GM12892 (cell line): ENCODE measurements at regions not wholly inside any gene's neighbourhood (a gene's known extent, or its start where the extent isn't known, plus 50 kb on each side); places are given as distances from the start of the nearest gene placed in this dataset.

Experiments used
- DNase-seq: peaks from one replicate; pipeline ENCODE4 v3.0.0; 2011; ENCODE audit not compliant: insufficient read length
- FAIRE-seq: peaks from 2 replicates; lab custom pipeline; 2011; peaks lifted over from hg19 to GRCh38; lab: Jason Lieb, UNC
- POLR2A ChIP-seq: IDR thresholded peaks from 2 replicates; pipeline ENCODE4 v1.6.1; 2011; ENCODE audit warnings: low read depth, low read length, control low read depth
- POLR2AphosphoS5 ChIP-seq: IDR thresholded peaks from 2 replicates; pipeline ENCODE4 v1.6.1; 2011; ENCODE audit warnings: low read depth, low read length, control low read depth
- TAF1 ChIP-seq: IDR thresholded peaks from 2 replicates; pipeline ENCODE4 v1.6.1; 2011; ENCODE audit warnings: low read depth, mild to moderate bottlenecking, control low read depth, low read length, borderline replicate concordance

DNA sequence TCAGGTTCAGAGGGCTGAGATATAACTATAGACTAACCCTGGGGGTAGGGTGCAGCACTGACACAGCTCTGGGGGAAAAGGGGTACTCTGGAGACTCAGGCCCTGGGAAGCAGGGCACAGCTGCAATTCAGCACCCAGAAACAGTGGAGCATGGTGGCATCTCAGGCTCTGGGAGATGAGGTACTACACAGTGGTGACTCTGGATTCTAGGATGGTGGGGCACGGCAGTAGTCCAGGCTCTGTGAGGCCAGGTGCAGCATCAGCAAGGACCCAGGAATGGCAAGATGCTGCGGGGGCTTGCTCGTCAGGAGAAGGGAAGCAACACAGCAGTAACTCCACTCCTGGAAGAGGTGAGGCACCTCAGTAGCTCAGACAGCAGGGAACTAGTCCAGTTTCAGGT lies 271.5 kb upstream of the MOCS1 start:
- TF ChIP-seq POLR2AphosphoS5: no peak
- no peak for DNase-seq
- no peak for FAIRE-seq

DNA sequence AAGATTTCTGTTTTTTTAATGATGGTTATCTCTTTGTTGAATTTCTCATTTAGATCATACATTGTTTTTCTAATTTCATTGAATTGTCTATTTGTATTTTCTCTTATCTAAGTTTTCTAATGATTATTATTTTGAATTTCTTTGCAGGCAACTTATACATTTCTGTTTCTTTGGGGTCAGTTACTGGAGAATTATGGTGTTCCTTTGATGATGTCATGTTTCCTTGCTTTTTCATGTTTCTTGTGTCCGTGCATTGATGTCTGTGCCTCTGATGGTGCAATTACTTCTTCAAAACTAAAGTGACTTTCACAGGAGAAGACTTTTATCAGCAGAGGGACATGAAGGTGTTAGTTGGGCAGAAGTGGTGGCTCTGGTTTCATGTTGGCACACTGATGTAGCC lies 270.7 kb upstream of the MOCS1 start:
- no peak for TF ChIP-seq POLR2AphosphoS5
- no peak for TF ChIP-seq POLR2A
- TF ChIP-seq TAF1: no peak
- no peak for FAIRE-seq

DNA sequence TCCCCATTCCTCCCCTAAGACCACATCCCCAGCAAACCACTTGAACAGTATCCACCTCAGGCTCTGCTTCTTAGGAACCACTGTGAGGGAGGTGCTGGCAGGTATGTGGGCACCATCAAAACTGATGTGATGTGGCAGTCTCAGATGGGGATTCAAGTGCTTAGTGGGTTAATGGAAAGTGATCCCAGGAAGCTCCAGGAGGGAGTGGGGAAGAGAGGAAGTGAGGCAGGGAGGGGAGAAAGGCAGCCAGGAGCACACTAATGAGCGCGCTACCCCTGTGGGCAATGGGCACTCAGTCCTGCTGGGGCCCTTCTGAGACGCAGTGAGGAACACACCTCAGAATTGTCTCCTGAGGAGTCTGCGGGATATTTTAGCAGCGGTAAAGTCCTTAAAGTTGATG lies 263.1 kb upstream of the MOCS1 start:
- no peak for FAIRE-seq
- no peak for TF ChIP-seq POLR2AphosphoS5
- no peak for TF ChIP-seq POLR2A
- no peak for TF ChIP-seq TAF1
- no peak for DNase-seq

More for the DNA sequence above, 270.7 kb upstream of the MOCS1 start:
- no peak for DNase-seq

DNA sequence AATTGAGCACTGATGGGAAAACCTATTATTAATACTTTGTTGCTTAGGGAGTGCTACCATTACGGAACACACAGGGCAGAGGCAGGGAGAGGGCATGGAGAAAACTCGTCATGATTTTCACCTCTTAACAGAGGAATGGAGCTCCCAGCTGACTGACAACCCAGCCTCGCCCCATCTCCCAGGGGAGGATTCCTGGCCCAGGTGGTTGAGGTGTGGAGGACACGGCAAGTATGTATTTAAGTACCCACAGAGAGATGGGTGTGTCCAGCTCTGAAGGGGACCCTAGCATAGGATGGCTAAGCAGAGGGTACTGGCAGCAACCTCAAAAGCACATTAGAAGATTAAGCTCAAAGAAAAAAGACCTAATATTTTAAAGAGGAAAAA lies 261.9 kb upstream of the MOCS1 start:
- DNase-seq (no peak), FAIRE-seq (no peak)
- TF ChIP-seq POLR2AphosphoS5: no peak
- no peak for TF ChIP-seq POLR2A

DNA sequence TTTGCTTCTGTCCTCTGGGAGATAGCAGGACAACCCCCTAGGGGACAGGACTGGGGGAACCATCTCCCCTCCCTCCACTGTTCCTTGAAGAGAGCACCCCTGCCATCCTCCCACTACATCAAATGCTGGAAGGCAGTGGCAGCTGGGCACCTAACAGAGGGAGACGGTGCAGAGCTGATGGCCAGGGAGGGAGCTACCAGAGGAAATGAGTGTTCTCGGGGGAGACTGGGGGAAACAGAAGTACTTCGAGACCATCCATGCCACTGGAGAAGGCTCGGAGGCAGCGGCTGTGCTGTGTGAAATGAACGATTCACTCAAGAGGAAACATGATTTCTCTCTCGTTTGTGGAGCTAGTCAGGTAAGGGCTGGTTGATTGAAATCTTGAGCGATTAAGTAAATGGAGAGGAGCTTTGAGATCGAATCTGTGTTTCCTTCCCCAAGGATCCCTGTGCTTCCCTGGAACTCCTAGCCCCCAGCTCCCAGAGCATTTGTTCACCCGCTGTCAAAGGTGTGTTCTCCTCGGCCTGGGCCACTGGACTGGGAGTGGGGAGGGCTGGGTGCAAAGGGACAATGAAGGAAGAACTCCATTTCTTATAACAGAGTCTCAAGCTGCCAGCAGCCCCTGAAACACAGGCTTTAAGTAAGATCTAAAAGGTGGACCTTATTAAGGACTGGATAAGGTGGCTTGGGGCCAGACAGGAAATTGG lies 261.3 kb upstream of the MOCS1 start:
- no peak for TF ChIP-seq TAF1
- DNase-seq (no peak), FAIRE-seq (no peak)

DNA sequence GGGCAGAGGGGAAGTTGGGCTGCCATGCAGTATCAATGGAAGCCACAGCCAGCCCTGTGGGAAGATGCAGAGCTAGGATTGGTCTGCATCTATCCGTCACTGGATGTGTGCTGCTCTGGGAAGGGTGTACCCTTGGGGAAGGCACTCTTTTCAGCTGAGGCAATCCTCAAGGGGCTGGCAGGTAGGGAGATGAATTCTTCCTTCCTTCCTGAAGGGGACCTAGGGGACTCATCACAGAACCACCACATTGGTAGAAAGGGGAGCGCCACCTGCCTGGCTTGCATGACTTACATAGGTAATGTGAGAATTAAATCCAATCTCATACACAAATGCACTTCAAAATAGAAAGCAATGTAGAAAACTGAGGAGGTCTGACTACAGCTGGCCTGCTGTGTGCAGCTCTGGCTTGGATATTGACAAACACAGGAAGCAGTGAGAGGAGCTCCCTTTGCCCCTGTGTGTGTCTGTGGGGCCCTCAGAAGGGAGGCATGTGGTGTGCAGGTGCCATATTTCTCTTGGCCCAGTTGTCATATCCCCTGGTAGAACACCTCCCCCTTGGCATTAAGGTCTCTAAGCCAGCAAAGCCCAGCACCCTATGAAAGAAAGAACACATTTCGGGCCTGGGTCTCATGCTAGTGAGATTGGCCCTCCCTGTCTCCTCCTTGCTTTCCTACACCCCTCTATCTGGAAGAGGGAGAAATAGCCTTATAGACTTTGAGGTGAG lies 260.3 kb upstream of the MOCS1 start:
- DNase-seq (no peak), FAIRE-seq (no peak)
- TF ChIP-seq POLR2A: no peak
- no peak for TF ChIP-seq TAF1

DNA sequence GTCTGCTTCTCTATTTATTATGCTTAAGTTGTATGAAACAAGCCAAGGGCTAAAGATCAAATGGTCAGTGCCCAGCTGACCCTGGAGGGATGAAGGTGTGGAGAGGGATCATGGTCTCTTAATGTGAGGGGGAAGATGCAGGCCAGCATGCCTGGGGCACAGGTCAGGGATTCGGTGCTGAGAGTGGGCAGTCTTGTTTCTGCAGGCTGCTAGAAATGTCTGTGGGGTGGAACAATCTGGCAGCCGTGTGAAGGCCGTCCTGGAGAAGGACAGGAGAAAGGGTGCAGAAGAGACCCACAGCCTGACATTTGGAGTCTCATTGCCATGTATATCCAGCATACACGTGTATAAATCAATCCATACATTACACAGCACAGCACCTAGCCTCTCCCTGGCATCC lies 258.3 kb upstream of the MOCS1 start:
- DNase-seq (no peak), FAIRE-seq (no peak)
- TF ChIP-seq TAF1: no peak
- no peak for TF ChIP-seq POLR2AphosphoS5
- no peak for TF ChIP-seq POLR2A

DNA sequence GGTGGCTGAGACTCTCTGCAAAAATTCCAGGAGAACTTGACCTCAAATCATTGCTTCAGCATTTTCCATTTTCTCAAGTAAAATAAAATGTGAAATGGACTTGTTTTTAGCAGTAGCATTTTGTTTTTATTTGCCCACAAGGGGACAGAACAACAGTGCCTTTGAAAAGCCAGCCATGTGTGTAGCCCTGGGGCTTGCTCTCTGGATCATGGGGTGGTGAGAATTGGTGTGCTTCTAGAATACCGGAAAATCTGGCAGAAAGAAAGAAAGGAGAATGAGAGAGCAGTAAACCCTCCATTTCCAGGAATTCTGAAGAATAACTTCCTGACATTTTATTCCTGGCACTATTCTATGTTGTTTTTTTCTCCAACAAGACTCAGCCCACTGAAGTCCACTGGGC lies 254.7 kb upstream of the MOCS1 start:
- DNase-seq (no peak), FAIRE-seq (no peak)
- TF ChIP-seq POLR2A (no peak), TAF1 (no peak), POLR2AphosphoS5 (no peak)

DNA sequence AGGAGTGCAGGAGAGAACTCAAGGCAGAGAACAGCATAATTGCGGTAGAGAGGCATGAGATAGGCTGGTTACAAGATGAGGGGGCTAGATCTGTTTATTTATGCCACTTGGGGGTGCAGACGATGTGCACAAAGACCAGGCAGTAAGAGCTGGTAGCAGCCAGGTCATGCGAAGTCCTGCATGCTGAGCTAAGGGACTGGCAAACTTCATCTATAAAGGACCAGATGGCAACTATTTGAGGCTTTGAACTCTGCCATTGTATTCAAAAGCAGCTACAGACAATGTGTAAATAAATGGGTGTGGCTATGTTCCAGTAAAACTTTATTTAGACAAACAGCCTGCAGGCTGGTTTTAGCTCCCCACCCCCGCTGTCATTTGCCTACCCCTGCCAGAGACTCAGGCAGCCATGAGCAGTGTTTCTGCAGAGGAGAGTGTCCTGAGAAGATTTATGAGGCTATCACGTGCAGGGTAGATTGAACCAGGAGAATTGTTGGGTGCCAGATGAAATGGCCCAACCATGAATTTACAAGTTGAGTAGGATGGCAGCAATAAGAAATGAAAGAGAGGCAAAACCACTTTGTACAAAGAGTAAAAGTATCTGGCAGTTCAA lies 253.4 kb upstream of the MOCS1 start:
- FAIRE-seq (no peak), DNase-seq (no peak)
- TF ChIP-seq POLR2A (no peak), POLR2AphosphoS5 (no peak), TAF1 (no peak)

DNA sequence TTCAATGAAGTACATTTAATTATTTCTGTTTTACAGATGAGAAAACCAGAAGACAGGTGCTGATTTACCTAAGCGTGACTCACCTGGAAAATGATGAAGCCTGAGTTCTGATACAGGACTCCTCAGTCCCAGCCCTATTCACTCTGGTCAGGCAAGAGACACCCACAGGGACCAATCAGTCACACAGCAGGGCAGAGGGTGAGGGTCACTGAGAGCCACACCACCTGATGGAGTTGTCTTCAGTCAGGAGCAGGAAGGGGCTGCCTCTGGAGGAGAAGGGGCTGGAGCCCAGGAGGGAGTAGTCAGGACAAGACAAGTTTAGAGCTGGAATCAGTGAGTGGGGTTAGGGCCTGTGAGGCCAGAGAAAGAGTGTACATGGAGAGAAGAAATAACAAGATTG lies 251.2 kb upstream of the MOCS1 start:
- no peak for DNase-seq
- FAIRE-seq: no peak
- TF ChIP-seq TAF1: no peak
- no peak for TF ChIP-seq POLR2AphosphoS5
- no peak for TF ChIP-seq POLR2A

DNA sequence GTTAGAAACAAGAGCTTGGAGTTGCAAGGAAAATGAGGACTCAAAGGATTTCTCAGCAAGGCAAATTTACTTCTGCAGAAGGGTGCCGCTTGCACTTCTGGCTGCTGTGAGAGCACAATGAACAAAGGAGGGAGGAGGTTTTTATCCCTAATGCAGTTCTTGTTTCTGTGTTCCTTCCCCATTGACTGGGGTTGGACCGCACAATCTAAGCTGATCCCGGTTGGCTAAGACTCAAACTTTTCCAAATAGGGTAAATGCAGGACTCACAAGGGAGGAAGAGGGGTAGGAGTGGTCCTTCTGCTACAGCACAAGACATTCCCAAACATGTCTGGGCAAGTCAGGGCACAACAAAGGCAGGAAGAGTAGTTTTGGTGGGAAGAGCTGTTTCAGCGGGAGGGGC lies 249.6 kb upstream of the MOCS1 start:
- no peak for TF ChIP-seq POLR2AphosphoS5
- no peak for TF ChIP-seq TAF1
- no peak for TF ChIP-seq POLR2A
- no peak for DNase-seq
- no peak for FAIRE-seq

DNA sequence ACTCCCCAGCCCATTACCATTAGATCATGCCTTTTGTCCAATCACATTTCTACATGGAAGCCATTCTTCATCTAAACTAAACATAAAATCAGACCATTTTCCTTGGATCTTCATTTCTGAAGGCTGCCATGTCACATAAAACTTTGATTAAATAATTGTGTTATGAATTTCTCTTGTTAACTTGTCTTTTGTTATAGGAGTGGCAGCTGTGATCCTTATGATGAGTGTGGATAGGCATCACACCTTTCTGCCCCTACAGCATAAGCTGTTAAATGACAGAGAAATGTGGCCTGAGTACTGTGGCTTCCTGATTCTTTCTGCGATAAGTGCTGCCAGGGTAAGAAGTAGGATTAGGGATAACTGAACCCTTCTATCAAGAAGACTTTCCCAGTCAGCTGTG lies 247.1 kb upstream of the MOCS1 start:
- no peak for DNase-seq
- no peak for TF ChIP-seq TAF1
- no peak for TF ChIP-seq POLR2AphosphoS5
- TF ChIP-seq POLR2A: no peak
- no peak for FAIRE-seq

DNA sequence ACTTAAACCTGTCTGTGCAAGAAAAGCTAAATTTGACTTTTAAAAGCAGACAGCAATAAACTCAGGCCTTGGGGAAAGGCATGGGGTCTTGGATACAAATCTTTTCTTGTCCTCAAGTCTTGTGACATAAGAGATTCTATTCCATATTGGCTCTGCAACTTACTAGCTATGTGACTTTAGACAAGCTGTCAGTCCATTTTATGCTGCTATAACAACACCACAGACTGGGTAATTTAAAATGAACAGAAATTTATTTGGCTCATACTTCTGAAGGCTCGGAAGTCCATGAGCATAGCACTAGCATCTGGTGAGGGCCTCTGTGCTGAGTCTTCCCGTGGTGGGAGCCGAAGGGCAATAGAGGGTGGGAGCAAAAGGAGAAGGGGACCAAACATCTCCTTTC lies 246.0 kb upstream of the MOCS1 start:
- no peak for DNase-seq
- FAIRE-seq: no peak
- TF ChIP-seq POLR2A (no peak), TAF1 (no peak), POLR2AphosphoS5 (no peak)
